GM21619 (cell line): ENCODE measurements at regions not wholly inside any gene's neighbourhood (a gene's known extent, or its start where the extent isn't known, plus 50 kb on each side); places are given as distances from the start of the nearest gene placed in this dataset.
"Not testable (repeated sequence)": the region's sequence is repeated elsewhere in the genome, so short reads cannot be mapped to it uniquely, and the experiment has no call there.

Source experiments
- ATAC-seq: cut with Tn5 transposase; IDR thresholded peaks from one replicate; pipeline ENCODE4 v1.9.1; 2021; ENCODE audit not compliant: unreplicated experiment

GRCh38 chr11:45413156-45413858 is 127.2 kb upstream of the SYT13 start:
- no peak for ATAC-seq

- no peak for ATAC-seq
These were observed 126.4 kb upstream of the SYT13 start for GRCh38 chr11:45412521-45412920.

GRCh38 chr11:45412051-45412471 is 125.9 kb upstream of the SYT13 start:
- ATAC-seq = no peak

- no peak for ATAC-seq
These were observed 125.2 kb upstream of the SYT13 start for GRCh38 chr11:45411228-45411946.

- no peak for ATAC-seq
These were observed 124.5 kb upstream of the SYT13 start for GRCh38 chr11:45410391-45411227.

- ATAC-seq = no peak
These were observed 123.4 kb upstream of the SYT13 start for GRCh38 chr11:45409587-45409986.

- ATAC-seq = no peak
These were observed 121.1 kb upstream of the SYT13 start for GRCh38 chr11:45407226-45407625.

GRCh38 chr11:45405916-45406670 is 120.0 kb upstream of the SYT13 start:
- ATAC-seq = no peak

GRCh38 chr11:45403521-45403920 is 117.4 kb upstream of the SYT13 start:
- not testable (repeated sequence) for ATAC-seq

- ATAC-seq = no peak
These were observed 116.0 kb upstream of the SYT13 start for GRCh38 chr11:45402049-45402630.

- no peak for ATAC-seq
These were observed 114.5 kb upstream of the SYT13 start for GRCh38 chr11:45400591-45400990.

- ATAC-seq = no peak
These were observed 113.0 kb upstream of the SYT13 start for GRCh38 chr11:45399166-45399565.

- ATAC-seq = no peak
These were observed 112.2 kb upstream of the SYT13 start for GRCh38 chr11:45398325-45398724.

- no peak for ATAC-seq
These were observed 110.3 kb upstream of the SYT13 start for GRCh38 chr11:45396394-45396793.

GRCh38 chr11:45395947-45396346 is 109.8 kb upstream of the SYT13 start:
- no peak for ATAC-seq

- ATAC-seq = no peak
These were observed 109.3 kb upstream of the SYT13 start for GRCh38 chr11:45395421-45395820.

GRCh38 chr11:45394294-45395085 is 108.3 kb upstream of the SYT13 start:
- ATAC-seq = no peak

- ATAC-seq = no peak
These were observed 107.7 kb upstream of the SYT13 start for GRCh38 chr11:45393826-45394225.

GRCh38 chr11:45393334-45393733 is 107.2 kb upstream of the SYT13 start:
- no peak for ATAC-seq

GRCh38 chr11:45392591-45393091 is 106.5 kb upstream of the SYT13 start:
- no peak for ATAC-seq
